Suprapubic skin (tissue), 4 donors: ENCODE measurements at regions not wholly inside any gene's neighbourhood (a gene's known extent, or its start where the extent isn't known, plus 50 kb on each side); places are given as distances from the start of the nearest gene placed in this dataset.

Source experiments
- DNase-seq, 2 donors: peaks; one replicate each; pipeline ENCODE4 v3.0.0-alpha.2; 2019; ENCODE audit warnings: low spot score in 2 of 2
- H3K27ac ChIP-seq: fragments of 200-600 bp; sonication (generic); one replicate; pipeline ENCODE4 v1.5.1; 2019
- H3K27me3 ChIP-seq: fragments of 200-600 bp; sonication (generic); one replicate; pipeline ENCODE4 v1.5.1; 2019
- H3K36me3 ChIP-seq: fragments of 200-600 bp; sonication (generic); one replicate; pipeline ENCODE4 v1.5.1; 2019
- H3K4me1 ChIP-seq: fragments of 200-600 bp; sonication (generic); one replicate; pipeline ENCODE4 v1.5.1; 2019
- H3K4me3 ChIP-seq: fragments of 200-600 bp; sonication (generic); one replicate; pipeline ENCODE4 v1.5.1; 2019; ENCODE audit warnings: mild to moderate bottlenecking
- H3K9me3 ChIP-seq: fragments of 200-600 bp; sonication (generic); one replicate; pipeline ENCODE4 v1.5.1; 2019
- EP300 ChIP-seq: sonication (generic); formaldehyde crosslinking; IDR thresholded peaks from one replicate; pipeline ENCODE4 v1.6.1; 2017; ENCODE audit warnings: antibody characterized with exemption
- POLR2A ChIP-seq, 2 donors: fragments of 450-650 bp; IDR thresholded peaks; one replicate each; pipeline ENCODE4 v1.6.1; 2017; ENCODE audit warnings: antibody characterized with exemption in 2 of 2, mild to moderate bottlenecking in 2 of 2, moderate library complexity in 2 of 2
- POLR2AphosphoS5 ChIP-seq, 3 donors: sonication (generic); formaldehyde crosslinking; IDR thresholded peaks; one replicate each; pipeline ENCODE4 v1.6.1; 2017; ENCODE audit warnings: antibody characterized with exemption in 3 of 3
- WGBS: methylation state at CpG from one replicate; pipeline ENCODE4 v1.1.5; 2018; 5-methylcytosine and 5-hydroxymethylcytosine counted together
- TF ChIP-seq, protein P1 (sequence below), 2 donors: fragments of 200-600 bp in 1 of 2; fragments of 450-650 bp in 1 of 2; sonication (generic) in 1 of 2; IDR thresholded peaks; one replicate each; pipeline ENCODE4 v1.5.1; 2016 to 2019; ENCODE audit warnings: antibody characterized with exemption in 2 of 2, mild to moderate bottlenecking in 1 of 2, moderate library complexity in 1 of 2

DNA sequence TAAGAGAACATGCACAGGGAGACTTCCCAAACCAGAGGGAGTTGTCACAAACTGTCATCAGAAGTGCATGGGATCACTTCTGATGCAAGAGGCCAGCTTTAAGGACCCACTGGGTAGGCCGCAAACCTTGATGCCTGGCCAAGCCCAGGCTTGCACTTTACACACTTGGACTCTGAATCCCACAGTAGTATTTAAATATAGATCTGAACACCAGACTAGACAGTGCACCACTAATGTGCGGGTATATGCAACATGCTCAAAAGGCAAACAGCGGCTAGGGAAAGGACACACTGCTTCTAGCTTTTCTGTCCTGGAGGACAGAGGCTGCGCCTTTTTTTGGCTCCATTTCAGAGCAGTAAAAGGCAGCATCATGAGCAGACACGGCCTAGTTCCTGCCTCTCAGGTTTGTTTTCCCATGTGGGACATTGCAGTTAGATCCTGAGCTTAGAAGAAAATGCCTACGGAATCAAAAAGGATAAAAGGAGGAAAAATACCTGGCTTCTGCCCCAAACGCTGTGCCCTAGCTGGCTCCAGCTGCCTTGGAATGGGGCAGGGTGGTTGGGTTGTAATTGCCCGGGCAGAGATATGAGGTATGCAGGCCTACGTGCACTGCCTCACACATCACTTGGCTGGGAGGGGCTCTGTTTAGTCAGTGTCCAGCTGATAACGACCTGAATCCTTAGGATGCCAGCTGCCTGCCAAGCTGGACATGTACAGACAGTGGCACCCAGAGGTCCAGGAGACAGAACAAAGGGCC, 84.5 kb upstream of the EGLN3 start:
- no peaks in the 10 kb centered on the region for H3K9me3 ChIP-seq
- no peaks in the 10 kb centered on the region for H3K36me3 ChIP-seq
- no peak overlapping the region for H3K4me3 ChIP-seq
- peaks cover 13% of the 10 kb centered on the region for H3K4me1 ChIP-seq
- TF ChIP-seq, protein P1, sequence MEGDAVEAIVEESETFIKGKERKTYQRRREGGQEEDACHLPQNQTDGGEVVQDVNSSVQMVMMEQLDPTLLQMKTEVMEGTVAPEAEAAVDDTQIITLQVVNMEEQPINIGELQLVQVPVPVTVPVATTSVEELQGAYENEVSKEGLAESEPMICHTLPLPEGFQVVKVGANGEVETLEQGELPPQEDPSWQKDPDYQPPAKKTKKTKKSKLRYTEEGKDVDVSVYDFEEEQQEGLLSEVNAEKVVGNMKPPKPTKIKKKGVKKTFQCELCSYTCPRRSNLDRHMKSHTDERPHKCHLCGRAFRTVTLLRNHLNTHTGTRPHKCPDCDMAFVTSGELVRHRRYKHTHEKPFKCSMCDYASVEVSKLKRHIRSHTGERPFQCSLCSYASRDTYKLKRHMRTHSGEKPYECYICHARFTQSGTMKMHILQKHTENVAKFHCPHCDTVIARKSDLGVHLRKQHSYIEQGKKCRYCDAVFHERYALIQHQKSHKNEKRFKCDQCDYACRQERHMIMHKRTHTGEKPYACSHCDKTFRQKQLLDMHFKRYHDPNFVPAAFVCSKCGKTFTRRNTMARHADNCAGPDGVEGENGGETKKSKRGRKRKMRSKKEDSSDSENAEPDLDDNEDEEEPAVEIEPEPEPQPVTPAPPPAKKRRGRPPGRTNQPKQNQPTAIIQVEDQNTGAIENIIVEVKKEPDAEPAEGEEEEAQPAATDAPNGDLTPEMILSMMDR (IDR thresholded peaks at IDR 0.05) = no peak
- no peak for TF ChIP-seq POLR2A (IDR thresholded peaks at IDR 0.05)
- TF ChIP-seq POLR2AphosphoS5 (IDR thresholded peaks at IDR 0.05) = no peak
- TF ChIP-seq EP300 = no peak
- no peak for DNase-seq
- WGBS = 64% methylated on average over 10 of the region's 10 CpGs
- no peaks in the 10 kb centered on the region for H3K27me3 ChIP-seq
- no peak overlapping the region for H3K27ac ChIP-seq

DNA sequence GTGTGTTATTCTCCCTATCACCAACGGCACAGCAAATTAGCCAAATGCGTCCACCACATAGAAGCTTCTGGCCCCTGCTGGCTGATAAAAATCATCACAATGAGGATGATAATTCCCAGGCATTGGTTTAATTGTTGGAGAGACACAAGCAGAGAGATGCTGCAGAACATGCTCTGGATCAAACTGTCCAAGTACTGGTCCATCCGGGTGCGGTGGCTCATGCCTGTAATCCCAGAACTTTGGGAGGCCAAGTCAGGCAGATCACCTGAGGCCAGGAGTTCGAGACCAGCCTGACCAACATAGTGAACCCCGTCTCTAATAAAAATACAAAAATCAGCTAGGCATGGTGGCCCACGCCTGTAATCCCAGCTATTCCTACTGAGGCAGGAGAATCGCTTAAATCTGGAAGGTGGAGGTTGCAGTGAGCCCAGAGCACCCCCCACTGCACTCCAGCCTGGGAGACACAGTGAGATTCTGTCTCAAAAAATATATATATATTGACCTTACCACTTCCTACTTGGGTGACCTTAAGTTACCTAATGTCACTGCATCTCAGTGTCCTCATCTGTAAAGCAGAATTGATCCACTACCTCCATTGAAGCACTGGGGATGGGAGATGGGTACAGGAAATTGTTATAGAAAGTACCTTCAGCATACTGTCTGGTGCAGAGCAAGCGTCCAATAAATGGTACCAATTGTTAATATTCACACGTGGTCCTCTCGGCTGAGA, 83.7 kb upstream of the EGLN3 start:
- TF ChIP-seq POLR2A (IDR thresholded peaks at IDR 0.05) (no peak), EP300 (no peak), POLR2AphosphoS5 (IDR thresholded peaks at IDR 0.05) (no peak)
- TF ChIP-seq, protein P1 (IDR thresholded peaks at IDR 0.05) = no peak
- no peak overlapping the region for H3K27ac ChIP-seq

DNA sequence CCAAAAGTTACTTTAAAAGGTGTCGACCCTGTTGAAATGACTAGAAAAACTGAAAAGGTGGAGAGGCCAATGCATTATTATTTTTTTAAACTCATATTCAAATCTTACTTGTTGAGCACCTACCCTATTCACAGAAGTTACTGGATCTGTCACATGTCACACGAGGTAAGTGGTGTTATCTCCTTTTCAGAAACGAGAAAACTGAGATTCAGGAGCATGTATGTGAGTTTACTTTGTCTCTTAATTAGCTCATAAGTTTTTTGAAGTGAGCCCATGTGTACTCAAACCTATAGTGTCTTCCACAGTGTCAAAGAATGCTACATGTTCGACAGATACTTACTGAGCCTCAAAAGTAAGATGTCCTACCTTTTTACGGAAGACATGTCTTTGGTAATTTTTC, 81.8 kb upstream of the EGLN3 start:
- Histone ChIP-seq H3K4me1 (peaks cover 16% of the 10 kb centered on the region), H3K9me3 (no peaks in the 10 kb centered on the region), H3K27me3 (no peaks in the 10 kb centered on the region), H3K4me3 (no peak overlapping the region), H3K36me3 (no peaks in the 10 kb centered on the region), H3K27ac (no peak overlapping the region)
- TF ChIP-seq, protein P1 (IDR thresholded peaks at IDR 0.05) = no peak
- TF ChIP-seq EP300 = no peak
- no peak for TF ChIP-seq POLR2A (IDR thresholded peaks at IDR 0.05)
- TF ChIP-seq POLR2AphosphoS5 (IDR thresholded peaks at IDR 0.05) = no peak
- 87% methylated on average over 5 of the region's 5 CpGs for WGBS
- DNase-seq = no peak

More for the DNA sequence above, 83.7 kb upstream of the EGLN3 start:
- Histone ChIP-seq H3K36me3 (no peaks in the 10 kb centered on the region), H3K4me1 (peaks cover 13% of the 10 kb centered on the region), H3K27me3 (no peaks in the 10 kb centered on the region), H3K4me3 (no peak overlapping the region), H3K9me3 (no peaks in the 10 kb centered on the region)
- 93% methylated on average over 11 of the region's 11 CpGs for WGBS
- DNase-seq = no peak

DNA sequence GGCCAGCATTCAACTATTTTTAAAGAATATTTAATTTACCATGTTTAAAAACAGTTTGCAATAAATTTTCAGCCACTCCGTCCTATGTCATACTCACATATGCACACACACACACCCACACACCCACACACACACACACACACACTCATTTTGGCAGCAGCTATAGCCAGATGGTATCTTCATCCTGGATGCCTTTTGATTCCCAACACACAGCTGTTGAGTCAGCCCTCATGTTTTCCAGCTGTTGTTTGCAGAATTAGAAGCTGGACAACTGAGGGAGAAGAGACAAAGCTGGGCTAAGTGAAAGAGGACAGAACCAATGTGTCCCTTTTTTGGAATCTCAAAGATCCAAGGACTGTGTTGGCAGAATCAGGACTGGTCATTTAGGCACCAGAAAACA, 80.0 kb upstream of the EGLN3 start:
- Histone ChIP-seq H3K4me3 (no peak overlapping the region), H3K27ac (peak overlapping the region; percentile 59), H3K9me3 (no peaks in the 10 kb centered on the region), H3K4me1 (peaks cover 16% of the 10 kb centered on the region), H3K27me3 (no peaks in the 10 kb centered on the region), H3K36me3 (no peaks in the 10 kb centered on the region)
- TF ChIP-seq POLR2A (IDR thresholded peaks at IDR 0.05) = no peak
- TF ChIP-seq, protein P1 (IDR thresholded peaks at IDR 0.05) = no peak
- no peak for TF ChIP-seq POLR2AphosphoS5 (IDR thresholded peaks at IDR 0.05)
- no peak for TF ChIP-seq EP300
- WGBS = 14% methylated on average over 1 of the region's 1 CpG
- DNase-seq = no peak

DNA sequence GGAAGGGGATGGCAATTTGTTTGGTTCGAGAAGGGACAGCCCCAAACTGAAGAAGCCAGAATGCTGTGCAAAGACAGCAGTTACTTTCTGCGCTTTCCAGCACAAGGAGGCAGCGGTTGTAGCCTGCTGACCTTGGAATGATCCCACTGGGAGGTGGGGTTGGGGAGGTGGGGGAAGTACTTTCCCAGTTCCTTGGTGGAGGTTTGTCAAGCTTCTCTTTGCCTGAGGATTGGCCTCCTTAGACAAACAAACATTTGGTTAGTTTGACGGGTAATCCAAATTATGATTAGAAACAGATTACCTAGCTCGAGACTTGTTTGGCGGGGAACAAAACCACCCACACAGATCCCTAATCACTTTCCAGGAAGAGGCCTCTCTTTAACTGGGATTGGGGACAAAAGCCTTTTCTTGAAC, 79.1 kb upstream of the EGLN3 start:
- peak in 1 of 2 donors; percentile 71 for DNase-seq
- Histone ChIP-seq H3K4me3 (no peak overlapping the region), H3K9me3 (no peaks in the 10 kb centered on the region), H3K4me1 (peaks cover 10% of the 10 kb centered on the region), H3K27me3 (no peaks in the 10 kb centered on the region), H3K36me3 (no peaks in the 10 kb centered on the region), H3K27ac (peak overlapping the region; percentile 59)
- 68% methylated on average over 6 of the region's 6 CpGs for WGBS
- no peak for TF ChIP-seq POLR2AphosphoS5 (IDR thresholded peaks at IDR 0.05)
- no peak for TF ChIP-seq EP300
- TF ChIP-seq POLR2A (IDR thresholded peaks at IDR 0.05) = no peak
- TF ChIP-seq, protein P1 (IDR thresholded peaks at IDR 0.05) = no peak
